ENCODE measurements at regions not wholly inside any gene's neighbourhood (a gene's known extent, or its start where the extent isn't known, plus 50 kb on each side); places are given as distances from the start of the nearest gene placed in this dataset.

DNA sequence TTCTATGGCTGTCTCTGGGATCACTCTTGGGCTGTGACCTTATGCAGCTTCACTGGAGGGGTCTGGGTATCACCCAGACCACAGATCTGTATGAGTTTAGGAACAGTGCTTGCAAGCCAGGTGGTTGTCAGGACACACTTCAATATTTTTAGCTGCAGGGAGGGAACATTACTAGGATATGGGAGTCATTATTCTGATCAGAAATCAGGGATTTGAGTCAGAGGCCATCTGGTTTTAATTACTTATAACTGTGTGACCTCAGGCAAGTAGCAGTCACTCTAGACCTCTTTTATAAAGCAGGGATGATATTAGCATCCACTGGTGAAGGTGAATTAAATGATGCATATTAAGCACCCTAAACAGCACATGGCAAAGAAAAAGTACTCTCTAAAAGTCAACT lies 60.1 kb upstream of the NMUR2 start (continued):
- TF ChIP-seq CSRNP3 (CRISPR knock-in tag; IDR thresholded peaks at IDR 0.05) (no peak), RARB (CRISPR knock-in tag; IDR thresholded peaks at IDR 0.05) (no peak)

- TF ChIP-seq ZNF8 (CRISPR knock-in tag; IDR thresholded peaks at IDR 0.05) (no peak), TCF4 (CRISPR knock-in tag; IDR thresholded peaks at IDR 0.05; ENCODE audit: borderline replicate concordance) (no peak), BACH2 (CRISPR knock-in tag; IDR thresholded peaks at IDR 0.05; ENCODE audit: borderline replicate concordance) (no peak), ZFP3 (CRISPR knock-in tag; IDR thresholded peaks at IDR 0.05) (no peak)
- ATAC-seq = no peak
Measured at GRCh38 chr5:152466085-152466745, 61.1 kb upstream of the NMUR2 start.

GRCh38 chr5:152470167-152470566 lies 65.1 kb upstream of the NMUR2 start:
- ATAC-seq = no peak

GRCh38 chr5:152472083-152472482 lies 67.0 kb upstream of the NMUR2 start:
- no peak for TF ChIP-seq GLIS3 (CRISPR knock-in tag; IDR thresholded peaks at IDR 0.05)
- no peak for TF ChIP-seq ARNTL (CRISPR knock-in tag; IDR thresholded peaks at IDR 0.05; ENCODE audit: borderline replicate concordance, low read depth)
- no peak for TF ChIP-seq CSDC2 (CRISPR knock-in tag; IDR thresholded peaks at IDR 0.05)
- TF ChIP-seq, protein P1, sequence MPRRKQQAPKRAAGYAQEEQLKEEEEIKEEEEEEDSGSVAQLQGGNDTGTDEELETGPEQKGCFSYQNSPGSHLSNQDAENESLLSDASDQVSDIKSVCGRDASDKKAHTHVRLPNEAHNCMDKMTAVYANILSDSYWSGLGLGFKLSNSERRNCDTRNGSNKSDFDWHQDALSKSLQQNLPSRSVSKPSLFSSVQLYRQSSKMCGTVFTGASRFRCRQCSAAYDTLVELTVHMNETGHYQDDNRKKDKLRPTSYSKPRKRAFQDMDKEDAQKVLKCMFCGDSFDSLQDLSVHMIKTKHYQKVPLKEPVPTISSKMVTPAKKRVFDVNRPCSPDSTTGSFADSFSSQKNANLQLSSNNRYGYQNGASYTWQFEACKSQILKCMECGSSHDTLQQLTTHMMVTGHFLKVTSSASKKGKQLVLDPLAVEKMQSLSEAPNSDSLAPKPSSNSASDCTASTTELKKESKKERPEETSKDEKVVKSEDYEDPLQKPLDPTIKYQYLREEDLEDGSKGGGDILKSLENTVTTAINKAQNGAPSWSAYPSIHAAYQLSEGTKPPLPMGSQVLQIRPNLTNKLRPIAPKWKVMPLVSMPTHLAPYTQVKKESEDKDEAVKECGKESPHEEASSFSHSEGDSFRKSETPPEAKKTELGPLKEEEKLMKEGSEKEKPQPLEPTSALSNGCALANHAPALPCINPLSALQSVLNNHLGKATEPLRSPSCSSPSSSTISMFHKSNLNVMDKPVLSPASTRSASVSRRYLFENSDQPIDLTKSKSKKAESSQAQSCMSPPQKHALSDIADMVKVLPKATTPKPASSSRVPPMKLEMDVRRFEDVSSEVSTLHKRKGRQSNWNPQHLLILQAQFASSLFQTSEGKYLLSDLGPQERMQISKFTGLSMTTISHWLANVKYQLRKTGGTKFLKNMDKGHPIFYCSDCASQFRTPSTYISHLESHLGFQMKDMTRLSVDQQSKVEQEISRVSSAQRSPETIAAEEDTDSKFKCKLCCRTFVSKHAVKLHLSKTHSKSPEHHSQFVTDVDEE (CRISPR knock-in tag; IDR thresholded peaks at IDR 0.05) = no peak
- TF ChIP-seq TCF4 (CRISPR knock-in tag; IDR thresholded peaks at IDR 0.05; ENCODE audit: borderline replicate concordance) = no peak
- no peak for TF ChIP-seq CSRNP3 (CRISPR knock-in tag; IDR thresholded peaks at IDR 0.05)
- TF ChIP-seq ZNF70 (CRISPR knock-in tag; IDR thresholded peaks at IDR 0.05) = no peak
- TF ChIP-seq RARB (CRISPR knock-in tag; IDR thresholded peaks at IDR 0.05) = no peak
- TF ChIP-seq PPARA (CRISPR knock-in tag; IDR thresholded peaks at IDR 0.05; ENCODE audit: borderline replicate concordance) = no peak
- no peak for TF ChIP-seq ESRRG (CRISPR knock-in tag; IDR thresholded peaks at IDR 0.05)
- TF ChIP-seq POU6F1 (CRISPR knock-in tag; IDR thresholded peaks at IDR 0.05; ENCODE audit: borderline replicate concordance, low read depth) = no peak
- no peak for TF ChIP-seq TOX (CRISPR knock-in tag; IDR thresholded peaks at IDR 0.05; ENCODE audit: borderline replicate concordance)
- ATAC-seq = no peak

More at GRCh38 chr5:152470167-152470566, 65.1 kb upstream of the NMUR2 start:
- TF ChIP-seq TCF4 (CRISPR knock-in tag; IDR thresholded peaks at IDR 0.05; ENCODE audit: borderline replicate concordance) = no peak

GRCh38 chr5:152474961-152475360 lies 69.9 kb upstream of the NMUR2 start:
- ATAC-seq = no peak
- TF ChIP-seq PPARA (CRISPR knock-in tag; IDR thresholded peaks at IDR 0.05; ENCODE audit: borderline replicate concordance) = no peak
- TF ChIP-seq BACH2 (CRISPR knock-in tag; IDR thresholded peaks at IDR 0.05; ENCODE audit: borderline replicate concordance) = no peak
- no peak for TF ChIP-seq POU6F1 (CRISPR knock-in tag; IDR thresholded peaks at IDR 0.05; ENCODE audit: borderline replicate concordance, low read depth)
- TF ChIP-seq, protein P1 (CRISPR knock-in tag; IDR thresholded peaks at IDR 0.05) = no peak
